Mesenchymal stem cell (in vitro differentiated cells and primary cell): ENCODE measurements at regions not wholly inside any gene's neighbourhood (a gene's known extent, or its start where the extent isn't known, plus 50 kb on each side); places are given as distances from the start of the nearest gene placed in this dataset.

Source experiments
- DNase-seq: peaks from one replicate; pipeline ENCODE4 v3.0.0-alpha.2; 2013
- H2AFZ ChIP-seq: one replicate; pipeline ENCODE4 v1.6.1; 2013; ENCODE audit warnings: low read depth, mild to moderate bottlenecking, control low read depth, inconsistent platforms, low read length, moderate library complexity
- H2AK5ac ChIP-seq: 2 replicates; pipeline ENCODE4 v1.6.1; 2013; ENCODE audit warnings: low read length, moderate library complexity, mild to moderate bottlenecking, inconsistent platforms; ENCODE audit not compliant: severe bottlenecking
- H2BK120ac ChIP-seq: one replicate; pipeline ENCODE4 v1.6.1; 2013; ENCODE audit warnings: low read depth, mild to moderate bottlenecking, inconsistent platforms, low read length, moderate library complexity
- H2BK12ac ChIP-seq, 2 experiments: one replicate each; pipeline ENCODE4 v1.6.1; 2013; ENCODE audit warnings: inconsistent platforms in 2 of 2, low read length in 2 of 2, mild to moderate bottlenecking in 2 of 2, moderate library complexity in 2 of 2, control low read depth in 1 of 2
- H2BK15ac ChIP-seq: one replicate; pipeline ENCODE4 v1.6.1; 2013; ENCODE audit warnings: mild to moderate bottlenecking, low read depth, inconsistent platforms; ENCODE audit not compliant: poor library complexity, severe bottlenecking
- H2BK5ac ChIP-seq: 2 replicates; pipeline ENCODE4 v1.6.1; 2013; ENCODE audit warnings: low read depth, mild to moderate bottlenecking, low read length, control low read depth, inconsistent platforms; ENCODE audit not compliant: poor library complexity, severe bottlenecking
- H3K14ac ChIP-seq, 2 experiments: one replicate each; pipeline ENCODE4 v1.6.1; 2013; ENCODE audit warnings: inconsistent platforms in 2 of 2, low read length in 2 of 2, control low read depth in 1 of 2, mild to moderate bottlenecking in 1 of 2, moderate library complexity in 1 of 2
- H3K18ac ChIP-seq, 2 experiments: one replicate each; pipeline ENCODE4 v1.6.1; 2013; ENCODE audit warnings: inconsistent platforms in 2 of 2, low read length in 2 of 2, control low read depth in 1 of 2, low read depth in 1 of 2, mild to moderate bottlenecking in 1 of 2
- H3K23ac ChIP-seq, 2 experiments: one replicate each; pipeline ENCODE4 v1.6.1; 2013; ENCODE audit warnings: inconsistent platforms in 2 of 2, low read length in 2 of 2, mild to moderate bottlenecking in 2 of 2, moderate library complexity in 2 of 2, control low read depth in 1 of 2
- H3K27ac ChIP-seq: 2 replicates; pipeline ENCODE4 v1.5.1; 2013; ENCODE audit warnings: mild to moderate bottlenecking, moderate library complexity, low read length, control low read depth, inconsistent platforms; ENCODE audit not compliant: poor library complexity, severe bottlenecking
- H3K27me3 ChIP-seq, 2 experiments: 2 replicates each; pipeline versions ENCODE4 v1.6.1 to v1.7.0; 2013; ENCODE audit warnings: low read length in 2 of 2, mild to moderate bottlenecking in 2 of 2, moderate library complexity in 2 of 2, control low read depth in 1 of 2, inconsistent platforms in 1 of 2; ENCODE audit not compliant: control insufficient read depth in 1 of 2, insufficient read depth in 1 of 2
- H3K36me3 ChIP-seq, 2 experiments: 2 replicates each; pipeline versions ENCODE4 v1.6.1 to v1.7.0; 2013; ENCODE audit warnings: low read length in 2 of 2, control low read depth in 1 of 2, inconsistent platforms in 1 of 2, low read depth in 1 of 2, mild to moderate bottlenecking in 1 of 2; ENCODE audit not compliant: insufficient read depth in 2 of 2, control insufficient read depth in 1 of 2
- H3K4ac ChIP-seq, 2 experiments: one replicate each; pipeline ENCODE4 v1.6.1; 2013; ENCODE audit warnings: inconsistent platforms in 2 of 2, low read length in 2 of 2, mild to moderate bottlenecking in 2 of 2, moderate library complexity in 2 of 2, control low read depth in 1 of 2, low read depth in 1 of 2
- H3K4me1 ChIP-seq: 2 replicates; pipeline ENCODE4 v1.6.1; 2013; ENCODE audit warnings: low read depth, low read length, control low read depth; ENCODE audit not compliant: control insufficient read depth, insufficient read depth
- H3K4me2 ChIP-seq: 2 replicates; pipeline ENCODE4 v1.6.1; 2013; ENCODE audit warnings: low read length, mild to moderate bottlenecking, inconsistent platforms; ENCODE audit not compliant: poor library complexity, severe bottlenecking
- H3K4me3 ChIP-seq, 2 experiments: 2 replicates each; pipeline versions ENCODE4 v1.5.1 to v1.7.0; 2013; ENCODE audit warnings: low read length in 2 of 2, mild to moderate bottlenecking in 2 of 2, control low read depth in 1 of 2, low read depth in 1 of 2; ENCODE audit not compliant: insufficient read depth in 1 of 2
- H3K79me1 ChIP-seq: replicated peaks from 2 replicates; pipeline ENCODE4 v1.6.1; 2013; ENCODE audit warnings: mild to moderate bottlenecking, control low read depth, low read length, inconsistent platforms; ENCODE audit not compliant: poor library complexity, severe bottlenecking
- H3K9ac ChIP-seq: 2 replicates; pipeline ENCODE4 v1.7.0; 2013; ENCODE audit warnings: mild to moderate bottlenecking, low read length, moderate library complexity
- H3K9me3 ChIP-seq: 2 replicates; pipeline ENCODE4 v1.7.0; 2013; ENCODE audit warnings: mild to moderate bottlenecking, low read length; ENCODE audit not compliant: control insufficient read depth
- H4K8ac ChIP-seq: one replicate; pipeline ENCODE4 v1.6.1; 2013; ENCODE audit warnings: inconsistent platforms, mild to moderate bottlenecking, low read length, moderate library complexity
- H4K91ac ChIP-seq: one replicate; pipeline ENCODE4 v1.6.1; 2013; ENCODE audit warnings: mild to moderate bottlenecking, low read length, inconsistent platforms
- WGBS: methylation state at CpG from one replicate; pipeline ENCODE4 v1.1.7; 2013; ENCODE audit warnings: mixed read lengths; 5-methylcytosine and 5-hydroxymethylcytosine counted together

DNA sequence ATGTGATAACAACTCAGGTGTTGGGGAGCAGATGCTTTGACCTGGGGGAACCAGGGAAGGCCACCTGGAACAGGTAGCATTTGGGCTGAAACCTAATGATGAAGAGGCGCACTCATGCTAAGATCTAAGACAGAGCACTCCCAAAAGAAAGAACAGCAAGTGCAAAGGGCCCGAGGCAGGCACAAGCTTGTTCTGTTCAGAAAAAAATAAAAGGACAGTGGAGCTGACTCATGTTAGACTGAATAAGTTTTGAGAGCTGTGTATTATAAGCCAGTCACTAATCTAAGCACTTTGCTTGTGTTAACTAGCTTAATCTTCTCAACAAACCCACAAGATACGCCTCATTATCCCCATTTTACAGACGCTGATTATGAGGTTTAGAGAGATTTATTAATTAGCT is 90.1 kb downstream of the MATN1 start:
- H3K79me1 ChIP-seq, result no peaks in the 10 kb centered on the region
- H2AK5ac ChIP-seq, result no peak overlapping the region
- no peaks in the 10 kb centered on the region for H3K9me3 ChIP-seq
- no peak overlapping the region for H3K9ac ChIP-seq
- H3K4me1 ChIP-seq, result no peaks in the 10 kb centered on the region
- no peak overlapping the region for H2AFZ ChIP-seq
- H3K4me2 ChIP-seq, result no peak overlapping the region
- no peak overlapping the region for H3K4me3 ChIP-seq
- no peak overlapping the region for H3K4ac ChIP-seq
- H2BK12ac ChIP-seq, result no peak overlapping the region
- WGBS, result 96% methylated on average over 2 of the region's 4 CpGs
- H3K27ac ChIP-seq, result no peak overlapping the region
- H3K36me3 ChIP-seq, result no peaks in the 10 kb centered on the region
- no peak overlapping the region for H2BK15ac ChIP-seq
- H2BK120ac ChIP-seq, result no peak overlapping the region
- H3K14ac ChIP-seq, result no peak overlapping the region
- no peak overlapping the region for H2BK5ac ChIP-seq
- H4K8ac ChIP-seq, result no peak overlapping the region
- H3K23ac ChIP-seq, result no peak overlapping the region
- no peak overlapping the region for H3K18ac ChIP-seq
- no peaks in the 10 kb centered on the region for H3K27me3 ChIP-seq
- DNase-seq, result no peak
- no peak overlapping the region for H4K91ac ChIP-seq

DNA sequence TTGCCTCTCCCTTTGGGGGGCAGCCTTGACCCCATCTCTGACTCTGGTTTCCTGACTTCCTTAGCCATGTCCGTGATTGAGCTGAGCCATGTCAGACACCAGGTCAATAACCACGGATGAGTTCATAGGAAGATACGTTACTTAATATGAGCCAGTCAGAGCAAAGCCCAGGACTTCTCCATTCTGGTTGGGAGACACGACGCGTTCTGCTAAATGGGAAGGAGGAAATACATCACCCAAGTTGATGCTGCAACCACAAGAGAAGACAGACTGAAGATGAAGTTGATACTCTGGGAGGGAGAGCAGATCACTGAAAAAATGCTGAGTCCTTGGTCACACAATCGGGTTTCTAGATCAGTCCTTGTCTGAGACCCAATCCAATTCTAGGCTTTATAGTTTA is 90.9 kb downstream of the MATN1 start:
- Histone ChIP-seq H3K4me1 (no peaks in the 10 kb centered on the region), H2BK15ac (no peak overlapping the region), H4K91ac (no peak overlapping the region), H2BK12ac (no peak overlapping the region), H3K23ac (no peak overlapping the region), H2BK5ac (no peak overlapping the region), H3K4ac (no peak overlapping the region), H3K14ac (no peak overlapping the region), H3K18ac (no peak overlapping the region), H3K27ac (no peak overlapping the region), H3K27me3 (no peaks in the 10 kb centered on the region), H2BK120ac (no peak overlapping the region), H3K4me3 (no peak overlapping the region), H3K79me1 (no peaks in the 10 kb centered on the region), H4K8ac (no peak overlapping the region), H3K36me3 (no peaks in the 10 kb centered on the region), H3K4me2 (no peak overlapping the region), H2AFZ (no peak overlapping the region), H3K9me3 (peaks cover 2% of the 10 kb centered on the region), H2AK5ac (no peak overlapping the region), H3K9ac (no peak overlapping the region)
- no peak for DNase-seq
- 80% methylated on average over 7 of the region's 7 CpGs for whole genome bisulfite sequencing

DNA sequence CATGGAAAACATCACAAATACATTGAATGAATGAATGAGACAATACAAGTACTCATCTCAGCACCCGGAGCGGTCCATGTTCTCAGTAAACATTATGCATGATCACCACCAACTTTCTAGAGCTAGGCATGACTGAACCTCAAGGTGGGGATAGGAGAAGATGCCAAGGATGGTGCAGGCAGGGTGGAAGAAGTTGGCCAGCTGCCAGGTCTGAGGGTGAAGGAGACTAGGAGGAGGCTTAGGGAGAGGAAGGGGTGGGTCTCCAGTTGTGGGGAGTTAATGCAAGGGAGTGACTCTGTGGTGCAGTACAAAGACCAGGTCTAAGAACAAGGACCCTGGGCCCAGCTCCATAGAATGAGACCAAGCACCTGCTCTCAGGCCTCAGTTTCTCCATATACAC is 91.7 kb downstream of the MATN1 start:
- no CpG with 5 or more reads among the region's 2 CpGs for WGBS

GRCh38 chr1:30629501-30629900 is 93.9 kb downstream of the MATN1 start:
- H3K4me3 ChIP-seq, result no peak overlapping the region
- H2BK15ac ChIP-seq, result no peak overlapping the region
- DNase-seq, result no peak
- no peak overlapping the region for H3K23ac ChIP-seq
- no peaks in the 10 kb centered on the region for H3K27me3 ChIP-seq
- no peak overlapping the region for H2AK5ac ChIP-seq
- peaks cover 15% of the 10 kb centered on the region for H3K9me3 ChIP-seq
- no peak overlapping the region for H3K4ac ChIP-seq
- H2BK12ac ChIP-seq, result no peak overlapping the region
- H3K18ac ChIP-seq, result no peak overlapping the region
- H3K9ac ChIP-seq, result no peak overlapping the region
- H2BK120ac ChIP-seq, result no peak overlapping the region
- no peak overlapping the region for H2BK5ac ChIP-seq
- no peak overlapping the region for H4K91ac ChIP-seq
- H3K27ac ChIP-seq, result no peak overlapping the region
- H3K36me3 ChIP-seq, result no peaks in the 10 kb centered on the region
- no peaks in the 10 kb centered on the region for H3K79me1 ChIP-seq
- H3K14ac ChIP-seq, result no peak overlapping the region
- H2AFZ ChIP-seq, result no peak overlapping the region
- no peaks in the 10 kb centered on the region for H3K4me1 ChIP-seq
- 61% methylated on average over 5 of the region's 5 CpGs for WGBS
- no peak overlapping the region for H3K4me2 ChIP-seq
- no peak overlapping the region for H4K8ac ChIP-seq

More for the DNA sequence above, 91.7 kb downstream of the MATN1 start:
- Histone ChIP-seq H4K8ac (no peak overlapping the region), H2BK120ac (no peak overlapping the region), H3K18ac (no peak overlapping the region), H2BK12ac (no peak overlapping the region), H3K79me1 (no peaks in the 10 kb centered on the region), H2AFZ (no peak overlapping the region), H3K27me3 (no peaks in the 10 kb centered on the region), H3K23ac (no peak overlapping the region), H4K91ac (no peak overlapping the region), H3K9ac (no peak overlapping the region), H2BK5ac (no peak overlapping the region), H3K4me2 (no peak overlapping the region), H3K4ac (no peak overlapping the region), H3K36me3 (no peaks in the 10 kb centered on the region), H3K9me3 (peaks cover 10% of the 10 kb centered on the region), H3K4me3 (no peak overlapping the region), H2BK15ac (no peak overlapping the region), H3K14ac (no peak overlapping the region), H2AK5ac (no peak overlapping the region), H3K27ac (no peak overlapping the region), H3K4me1 (no peaks in the 10 kb centered on the region)
- DNase-seq, result no peak
